KOPT-K1 (cell line): ENCODE measurements at regions not wholly inside any gene's neighbourhood (a gene's known extent, or its start where the extent isn't known, plus 50 kb on each side); places are given as distances from the start of the nearest gene placed in this dataset.

Source experiments
- H3K27ac ChIP-seq: fragments of 200-600 bp; sonication (generic); 2 replicates; pipeline ENCODE4 v1.5.1; 2016; ENCODE audit warnings: antibody characterized with exemption, mild to moderate bottlenecking, low read depth, low read length; ENCODE audit not compliant: poor library complexity, severe bottlenecking
- H3K36me3 ChIP-seq: fragments of 200-600 bp; sonication (generic); 2 replicates; pipeline ENCODE4 v1.5.1; 2017; ENCODE audit warnings: antibody characterized with exemption, mild to moderate bottlenecking, low read length, moderate library complexity; ENCODE audit not compliant: insufficient read depth
- H3K9me3 ChIP-seq: fragments of 200-600 bp; sonication (generic); 2 replicates; pipeline ENCODE4 v1.5.1; 2017; ENCODE audit warnings: antibody characterized with exemption, low read length, mild to moderate bottlenecking; ENCODE audit not compliant: insufficient read depth, poor library complexity, severe bottlenecking

DNA sequence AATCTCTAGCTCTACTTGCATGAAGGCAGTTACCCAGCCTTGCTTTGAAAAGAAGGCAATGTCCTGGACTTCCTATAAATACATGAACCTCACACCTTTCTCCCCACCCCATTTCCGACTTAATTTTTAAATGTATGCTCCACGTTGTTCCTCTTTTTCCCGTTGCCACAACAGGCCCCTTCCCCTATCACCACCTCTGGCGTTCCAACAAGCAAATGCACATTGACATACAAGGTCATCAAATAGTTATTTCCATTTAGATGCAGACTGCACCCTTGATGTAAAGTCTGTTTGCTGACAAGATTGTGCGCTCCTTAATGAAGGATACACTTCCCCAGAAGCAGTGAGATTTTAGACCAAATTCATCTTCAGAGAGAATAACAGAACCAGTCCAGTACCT, 260.7 kb upstream of the UMPS start:
- H3K36me3 ChIP-seq: no peaks in the 10 kb centered on the region
- H3K9me3 ChIP-seq: no peaks in the 10 kb centered on the region
- H3K27ac ChIP-seq: no peak overlapping the region

DNA sequence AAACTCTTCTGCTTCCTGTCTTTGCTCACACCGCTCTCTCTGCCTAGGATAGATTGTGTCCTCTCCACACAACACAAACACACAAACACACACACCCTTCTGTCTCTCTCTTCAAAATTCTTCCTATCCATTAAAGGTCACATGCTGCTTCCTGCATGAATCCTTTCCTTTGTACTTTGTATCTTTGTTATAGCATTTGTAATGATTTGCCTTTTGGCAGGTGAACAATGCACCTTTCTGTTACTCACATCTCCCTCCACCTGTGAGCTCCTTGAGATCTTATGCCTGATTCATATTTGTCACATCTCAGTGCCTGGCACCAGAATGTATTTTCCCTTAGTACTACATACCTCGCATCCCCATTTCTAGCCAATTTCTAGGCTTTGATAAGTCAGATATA, 251.4 kb upstream of the UMPS start:
- no peaks in the 10 kb centered on the region for H3K36me3 ChIP-seq
- no peak overlapping the region for H3K27ac ChIP-seq
- H3K9me3 ChIP-seq: no peaks in the 10 kb centered on the region

DNA sequence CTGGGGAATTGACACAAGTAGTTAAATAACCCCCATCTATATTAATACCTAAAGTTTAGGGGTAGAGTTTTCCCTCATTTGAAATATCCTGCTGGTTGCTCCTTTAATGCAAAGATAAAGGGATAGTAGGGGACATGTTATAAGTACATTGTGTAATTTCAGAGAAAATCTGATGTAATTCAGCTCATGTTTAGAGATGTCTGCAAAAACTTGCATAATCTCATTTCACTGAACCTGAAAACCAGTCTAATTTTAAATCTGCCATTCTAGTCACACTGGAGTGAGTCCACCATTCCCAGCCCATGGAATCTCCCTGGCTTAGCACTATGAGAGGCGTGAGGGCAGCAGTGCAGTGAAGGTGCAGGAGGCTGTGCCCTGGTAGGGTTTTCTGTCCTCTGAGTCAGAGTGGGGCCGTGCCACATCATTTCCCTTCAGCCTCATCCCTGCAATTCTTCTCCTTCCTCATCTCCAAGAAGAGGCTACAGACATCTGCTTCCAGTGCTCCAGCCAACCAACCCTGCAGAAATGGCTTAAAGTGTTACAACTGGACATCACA, 246.3 kb upstream of the UMPS start:
- H3K9me3 ChIP-seq: no peaks in the 10 kb centered on the region
- H3K36me3 ChIP-seq: no peaks in the 10 kb centered on the region
- no peak overlapping the region for H3K27ac ChIP-seq

DNA sequence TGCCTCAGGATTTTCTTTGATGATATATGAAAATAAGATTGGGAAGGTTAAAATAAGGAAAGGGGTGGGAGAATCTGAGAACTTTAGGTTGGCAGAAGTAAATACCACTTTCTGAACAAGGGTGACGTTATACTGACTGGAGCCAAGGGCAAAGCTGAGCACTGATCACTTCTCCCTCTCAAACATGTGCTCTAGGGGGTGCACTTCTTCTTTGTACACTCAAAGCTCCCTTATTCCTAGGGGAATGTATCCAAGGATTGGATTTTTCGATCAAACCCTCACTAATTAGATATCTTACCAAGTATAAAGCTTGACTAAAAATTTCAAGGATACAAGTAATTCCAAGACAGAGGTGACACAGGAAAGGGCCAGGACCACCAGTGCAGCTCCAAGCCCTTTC, 243.9 kb upstream of the UMPS start:
- no peak overlapping the region for H3K27ac ChIP-seq
- H3K9me3 ChIP-seq: no peaks in the 10 kb centered on the region
- no peaks in the 10 kb centered on the region for H3K36me3 ChIP-seq

DNA sequence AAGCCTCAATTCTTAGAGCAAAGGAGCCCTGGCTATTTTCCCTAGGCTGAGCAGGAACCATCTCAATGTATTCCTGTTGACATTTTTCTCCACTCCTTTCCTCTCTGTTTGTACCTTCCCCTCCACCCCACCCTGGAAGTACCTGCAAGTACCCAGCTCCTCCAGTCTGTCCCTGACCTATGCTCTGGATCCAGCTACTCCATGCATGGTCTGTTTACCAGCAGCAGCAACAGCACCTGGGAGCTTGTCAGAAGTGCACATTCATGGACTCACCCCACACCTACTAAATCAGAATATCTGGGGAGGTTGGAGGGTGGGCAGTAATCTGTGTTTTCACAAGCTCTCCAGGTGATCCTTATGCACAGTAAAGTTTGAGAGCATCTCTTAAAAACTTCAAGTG, 240.7 kb upstream of the UMPS start:
- Histone ChIP-seq H3K9me3 (no peaks in the 10 kb centered on the region), H3K36me3 (no peaks in the 10 kb centered on the region), H3K27ac (no peak overlapping the region)

DNA sequence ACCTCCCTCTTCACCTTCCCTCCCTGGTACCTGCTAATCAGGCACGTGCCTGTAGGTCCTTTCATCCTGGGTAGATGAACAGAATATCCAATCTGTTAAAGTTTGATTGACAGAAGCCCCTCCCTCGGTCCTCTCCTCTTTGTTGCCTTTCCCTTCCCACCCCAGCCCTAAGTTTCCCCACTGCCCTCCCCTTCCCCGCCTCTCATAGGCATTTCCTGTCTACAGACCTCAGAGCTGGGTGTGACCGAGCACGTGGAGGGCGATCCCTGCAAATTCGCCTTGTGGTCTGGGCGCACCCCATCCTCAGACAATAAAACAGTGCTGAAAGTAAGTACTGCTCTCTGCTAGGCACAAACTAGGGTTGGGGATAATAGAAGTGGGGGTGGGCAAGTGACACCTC, 239.2 kb upstream of the UMPS start:
- Histone ChIP-seq H3K36me3 (no peaks in the 10 kb centered on the region), H3K27ac (no peak overlapping the region), H3K9me3 (no peaks in the 10 kb centered on the region)

DNA sequence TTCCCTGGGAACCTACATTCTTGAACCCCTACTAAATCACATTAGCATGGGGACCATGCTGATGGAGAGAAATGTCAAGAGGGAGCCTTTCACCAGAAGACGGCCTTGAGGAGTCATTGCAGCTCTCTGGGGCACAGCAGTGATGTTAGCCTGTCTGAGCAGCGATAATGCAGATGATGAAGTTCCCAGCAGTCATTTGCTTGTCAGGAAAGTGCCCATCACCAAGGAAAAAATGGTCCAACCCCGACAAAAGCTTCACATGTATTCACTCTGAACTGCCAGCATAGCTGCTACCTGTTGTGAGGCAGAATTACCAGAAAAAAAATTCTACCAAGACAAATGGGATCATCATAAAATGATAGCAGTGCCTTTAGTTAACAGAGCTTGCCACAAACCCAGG, 238.4 kb upstream of the UMPS start:
- no peak overlapping the region for H3K27ac ChIP-seq
- H3K36me3 ChIP-seq: no peaks in the 10 kb centered on the region
- no peaks in the 10 kb centered on the region for H3K9me3 ChIP-seq

DNA sequence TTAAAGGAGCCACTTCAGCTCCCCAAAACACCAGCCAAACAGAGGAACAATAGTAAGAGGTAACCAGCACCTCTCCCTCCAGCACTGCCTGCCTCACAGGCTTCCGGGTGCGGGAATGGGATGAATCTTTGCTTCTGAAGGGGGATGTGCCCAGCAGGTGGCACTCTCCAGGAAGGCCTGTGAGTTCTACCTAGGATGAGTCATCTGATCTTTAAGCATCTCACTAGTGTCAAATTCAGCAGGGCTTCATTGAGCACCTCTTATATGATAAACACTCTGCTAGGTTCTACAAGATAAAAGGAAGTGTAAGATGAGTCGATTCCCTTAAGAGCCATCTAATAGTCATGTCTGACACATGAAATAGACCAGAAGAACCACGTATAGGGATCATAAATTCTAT, 237.4 kb upstream of the UMPS start:
- H3K36me3 ChIP-seq: no peaks in the 10 kb centered on the region
- H3K27ac ChIP-seq: no peak overlapping the region
- no peaks in the 10 kb centered on the region for H3K9me3 ChIP-seq

DNA sequence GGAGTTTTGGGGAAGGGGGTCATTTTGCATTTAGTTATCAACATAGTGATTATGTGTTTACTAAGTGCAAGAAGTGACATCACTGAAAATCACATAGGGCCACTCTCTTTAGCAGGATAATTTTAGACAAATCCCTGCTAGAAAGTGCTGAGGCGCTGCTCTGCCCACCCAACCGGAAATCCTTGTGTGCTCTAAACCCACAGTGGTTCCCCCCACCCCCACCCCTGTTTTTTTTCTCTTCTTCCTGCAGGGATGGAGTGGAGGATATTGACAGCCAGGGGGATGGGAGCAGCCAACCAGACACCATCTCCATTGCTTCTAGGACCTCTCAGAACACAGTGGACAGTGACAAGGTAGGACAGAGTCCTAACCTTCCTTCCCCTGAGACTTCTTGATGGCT, 234.2 kb upstream of the UMPS start:
- no peak overlapping the region for H3K27ac ChIP-seq
- no peaks in the 10 kb centered on the region for H3K36me3 ChIP-seq
- no peaks in the 10 kb centered on the region for H3K9me3 ChIP-seq

DNA sequence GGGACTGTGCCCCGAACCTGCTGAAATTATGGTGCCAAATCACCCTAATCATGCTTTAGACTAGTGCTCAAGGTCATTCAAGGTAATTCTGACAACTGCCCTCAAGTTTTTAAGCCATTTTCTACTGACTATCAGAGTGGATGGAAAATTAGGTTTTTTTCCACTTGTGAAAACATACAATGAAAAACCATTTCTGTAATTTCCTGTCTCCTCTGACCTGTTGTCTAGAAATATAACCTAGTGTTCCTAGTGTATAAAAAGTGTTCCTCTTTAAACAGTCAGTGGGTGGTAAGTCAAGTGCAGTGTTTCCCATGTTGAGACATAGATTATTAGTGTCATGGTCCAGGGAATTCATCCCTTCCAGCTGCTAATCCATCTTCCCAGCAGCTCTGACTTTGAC, 232.8 kb upstream of the UMPS start:
- Histone ChIP-seq H3K36me3 (no peaks in the 10 kb centered on the region), H3K27ac (no peak overlapping the region), H3K9me3 (no peaks in the 10 kb centered on the region)

DNA sequence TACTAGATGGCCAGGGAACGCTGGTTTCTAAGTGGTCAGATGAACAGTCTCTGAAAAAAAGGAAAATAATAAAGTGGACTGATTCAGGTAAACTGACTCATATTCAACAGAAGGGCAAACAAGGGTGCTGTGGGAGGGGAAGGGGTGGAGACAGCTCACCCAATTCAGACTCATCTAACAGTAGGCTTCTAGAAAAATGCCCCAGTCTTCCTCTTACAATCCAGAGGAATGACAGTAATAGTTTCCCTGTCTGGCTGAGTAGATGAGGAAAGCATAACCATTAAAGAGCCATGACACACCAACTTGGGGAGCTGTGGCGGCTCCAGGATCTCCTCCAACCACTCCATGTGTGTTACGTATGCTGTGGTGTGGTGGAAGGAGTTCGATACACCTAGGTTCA, 231.4 kb upstream of the UMPS start:
- Histone ChIP-seq H3K36me3 (no peaks in the 10 kb centered on the region), H3K27ac (no peak overlapping the region), H3K9me3 (no peaks in the 10 kb centered on the region)

DNA sequence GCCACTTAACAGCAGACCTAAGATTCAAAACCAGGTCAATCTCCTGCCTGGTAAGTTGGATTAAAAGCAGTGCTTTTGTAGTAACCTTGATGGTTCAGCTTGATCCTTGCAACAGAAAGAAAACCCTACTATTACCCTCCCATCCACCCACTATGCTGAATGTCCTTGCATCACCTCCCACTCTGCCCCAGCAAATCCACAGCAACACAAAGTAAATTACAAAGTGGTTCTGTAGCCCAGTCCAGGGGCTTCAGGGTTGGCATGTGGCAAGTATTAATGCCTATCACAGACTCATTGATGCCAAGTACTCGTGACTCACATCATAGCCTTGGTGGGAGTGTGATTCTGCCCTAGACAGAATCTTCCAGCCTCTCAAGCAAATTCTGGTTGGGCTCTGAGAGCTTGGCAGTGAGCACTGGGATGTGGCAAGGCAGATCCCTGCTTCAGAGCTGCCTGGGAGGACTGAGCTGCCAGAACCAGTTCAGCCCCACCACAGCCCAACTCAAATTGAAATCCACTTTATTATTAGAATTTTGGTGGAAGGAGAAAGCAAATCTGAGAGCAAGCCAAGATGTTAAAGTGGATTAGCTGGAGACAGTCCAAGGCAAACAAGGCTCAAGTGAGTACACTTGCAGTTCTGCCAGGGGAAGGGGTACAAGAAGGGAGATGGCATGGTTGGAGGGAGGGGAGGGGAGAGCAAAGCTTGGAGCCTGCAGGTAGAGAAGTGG, 225.8 kb upstream of the UMPS start:
- Histone ChIP-seq H3K27ac (no peak overlapping the region), H3K9me3 (no peaks in the 10 kb centered on the region), H3K36me3 (no peaks in the 10 kb centered on the region)

DNA sequence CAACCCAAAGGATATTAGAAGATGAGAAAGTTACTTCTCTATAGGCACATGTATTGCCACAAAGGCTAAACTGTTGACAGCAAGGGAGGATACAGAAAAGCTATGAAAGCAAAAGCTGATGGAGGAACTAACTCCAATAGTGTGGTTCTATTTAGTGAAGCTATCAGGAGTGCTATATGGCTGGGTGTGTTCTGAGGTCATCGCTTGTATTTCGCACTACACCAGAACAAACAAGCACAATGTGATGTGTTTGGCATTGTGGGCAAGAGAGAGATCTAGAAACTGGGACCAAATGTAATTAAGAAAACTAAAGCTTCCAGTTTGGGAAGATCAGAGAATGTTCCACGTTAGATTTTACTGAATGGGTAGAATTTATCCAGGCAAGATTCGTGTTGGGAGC, 220.4 kb upstream of the UMPS start:
- no peaks in the 10 kb centered on the region for H3K36me3 ChIP-seq
- no peak overlapping the region for H3K27ac ChIP-seq
- no peaks in the 10 kb centered on the region for H3K9me3 ChIP-seq

DNA sequence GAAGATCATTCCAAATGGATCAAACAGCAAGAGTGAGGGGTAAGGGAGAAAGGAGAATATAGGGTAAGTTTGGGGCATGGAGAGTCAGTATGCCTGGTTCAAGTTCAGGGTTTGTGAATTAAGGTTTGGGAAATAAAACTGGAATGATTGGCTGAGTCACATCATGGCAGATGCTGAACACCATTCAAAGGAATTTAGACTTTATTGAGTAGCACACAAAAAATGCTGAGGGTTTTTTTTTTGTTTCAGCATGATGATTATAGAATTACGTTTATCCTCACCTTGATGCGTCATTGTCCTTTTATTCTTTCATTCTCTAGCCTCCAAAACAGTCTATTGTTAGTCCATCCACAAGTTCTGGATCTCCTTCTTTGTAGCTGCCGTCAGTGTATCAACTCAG, 220.0 kb upstream of the UMPS start:
- Histone ChIP-seq H3K36me3 (no peaks in the 10 kb centered on the region), H3K9me3 (no peaks in the 10 kb centered on the region), H3K27ac (no peak overlapping the region)

DNA sequence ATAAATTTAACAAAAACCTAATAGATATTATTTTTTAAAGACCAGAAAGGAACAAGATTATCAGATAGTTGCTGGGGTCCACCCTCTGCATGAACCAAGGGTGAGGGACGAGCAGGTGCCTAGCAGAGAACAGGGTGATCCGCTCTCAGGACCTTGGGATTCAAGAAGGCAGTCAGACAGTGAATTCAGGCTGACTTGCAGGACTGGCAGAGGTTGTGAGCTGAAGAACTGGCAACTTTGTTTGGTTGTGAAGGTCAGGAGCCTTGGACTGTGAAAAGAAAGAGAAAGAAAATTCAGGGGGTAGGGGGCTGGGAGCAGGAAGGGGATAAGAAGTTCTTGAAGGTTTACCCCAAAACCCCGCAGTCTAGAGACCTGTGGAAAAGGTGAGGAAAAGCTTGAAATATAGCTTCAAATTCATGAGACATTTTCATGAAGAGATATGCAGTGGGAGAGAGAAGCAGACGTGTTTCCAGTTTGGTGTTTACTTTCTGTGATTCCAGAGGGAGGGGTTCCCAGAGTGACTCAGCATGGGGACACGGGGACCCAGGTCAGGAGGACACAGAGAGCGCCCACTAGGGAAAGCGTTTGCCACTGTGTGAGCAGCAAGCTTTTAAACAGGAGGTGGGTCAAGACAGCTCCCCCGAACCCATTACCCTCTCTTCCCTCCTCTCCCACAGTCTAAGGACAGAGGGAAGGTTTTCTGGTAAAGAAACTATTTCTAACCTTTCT, 217.2 kb upstream of the UMPS start:
- no peaks in the 10 kb centered on the region for H3K9me3 ChIP-seq
- H3K36me3 ChIP-seq: no peaks in the 10 kb centered on the region
- H3K27ac ChIP-seq: no peak overlapping the region

DNA sequence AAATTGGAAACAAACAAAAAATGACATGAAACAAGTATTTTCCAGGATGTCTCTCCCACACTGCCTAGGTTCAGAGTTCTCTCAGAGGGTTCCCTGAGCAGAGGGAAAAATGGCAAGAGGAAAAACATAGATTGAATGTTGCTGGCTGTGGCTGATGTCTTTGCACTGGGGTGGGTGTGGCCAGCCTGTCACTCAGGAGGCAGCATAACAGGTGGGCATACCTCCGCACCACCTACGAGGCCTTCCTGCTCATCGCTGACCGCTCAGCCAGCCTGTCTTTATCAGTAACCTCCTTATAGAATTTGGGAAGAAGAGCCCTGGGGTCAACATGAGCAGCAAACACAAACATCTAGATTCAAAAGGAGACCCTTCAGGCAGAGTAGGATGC, 216.6 kb upstream of the UMPS start:
- H3K36me3 ChIP-seq: no peaks in the 10 kb centered on the region
- H3K9me3 ChIP-seq: no peaks in the 10 kb centered on the region
- no peak overlapping the region for H3K27ac ChIP-seq
